ENCODE measurements at regions not wholly inside any gene's neighbourhood (a gene's known extent, or its start where the extent isn't known, plus 50 kb on each side); places are given as distances from the start of the nearest gene placed in this dataset.
A peak's percentile ranks its signal among the peaks of the same experiment; 100 is the strongest.

DNA sequence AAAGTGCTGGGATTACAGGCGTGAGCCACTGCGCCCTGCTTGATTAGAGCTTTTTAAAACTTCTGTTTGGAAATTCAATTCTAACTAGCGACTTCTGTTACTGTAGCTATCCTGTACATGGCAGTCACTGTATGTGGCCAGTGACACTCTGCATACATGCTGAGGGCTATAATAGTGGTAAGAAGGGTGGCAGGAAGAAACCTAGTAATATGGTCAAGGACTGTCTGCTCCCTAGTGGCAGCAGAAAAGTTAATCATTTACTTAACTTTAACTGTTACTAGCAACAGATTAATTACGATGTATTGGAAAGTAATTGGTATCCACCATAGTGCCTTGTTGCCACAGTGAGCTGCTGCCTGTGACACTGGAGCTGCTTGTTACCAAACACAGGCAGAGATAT is 149.0 kb downstream of the KITLG start:
- Histone ChIP-seq H3K4me3 (no peak overlapping the region), H3K36me3 (ENCODE audit: control insufficient read depth in 4 of 4, insufficient read depth in 4 of 4, low read length in 4 of 4) (no peaks in the 10 kb centered on the region), H3K9ac (ENCODE audit: insufficient read depth in 1 of 2, low read length in 2 of 2) (no peak overlapping the region), H3K9me3 (ENCODE audit: control insufficient read depth in 4 of 4, insufficient read depth in 3 of 4, low read length in 3 of 4) (no peaks in the 10 kb centered on the region), H3K4me1 (ENCODE audit: control insufficient read depth in 5 of 5, insufficient read depth in 5 of 5, low read length in 5 of 5) (peaks cover 0 to 19% (median 0%) of the 10 kb centered on the region in 5 donors), H3K27me3 (ENCODE audit: control insufficient read depth in 3 of 3, insufficient read depth in 3 of 3, low read length in 2 of 3) (no peaks in the 10 kb centered on the region), H3K27ac (ENCODE audit: low read depth in 1 of 2, low read length in 1 of 2) (peak overlapping the region in 1 of 2 donors; percentile 33)
- ATAC-seq (ENCODE audit: insufficient read depth, low FRiP score) (no peak), DNase-seq (no peak)
- WGBS, 2 donors: 96 to 97% methylated on average over 4 of the region's 4 CpGs
- TF ChIP-seq, protein P1, sequence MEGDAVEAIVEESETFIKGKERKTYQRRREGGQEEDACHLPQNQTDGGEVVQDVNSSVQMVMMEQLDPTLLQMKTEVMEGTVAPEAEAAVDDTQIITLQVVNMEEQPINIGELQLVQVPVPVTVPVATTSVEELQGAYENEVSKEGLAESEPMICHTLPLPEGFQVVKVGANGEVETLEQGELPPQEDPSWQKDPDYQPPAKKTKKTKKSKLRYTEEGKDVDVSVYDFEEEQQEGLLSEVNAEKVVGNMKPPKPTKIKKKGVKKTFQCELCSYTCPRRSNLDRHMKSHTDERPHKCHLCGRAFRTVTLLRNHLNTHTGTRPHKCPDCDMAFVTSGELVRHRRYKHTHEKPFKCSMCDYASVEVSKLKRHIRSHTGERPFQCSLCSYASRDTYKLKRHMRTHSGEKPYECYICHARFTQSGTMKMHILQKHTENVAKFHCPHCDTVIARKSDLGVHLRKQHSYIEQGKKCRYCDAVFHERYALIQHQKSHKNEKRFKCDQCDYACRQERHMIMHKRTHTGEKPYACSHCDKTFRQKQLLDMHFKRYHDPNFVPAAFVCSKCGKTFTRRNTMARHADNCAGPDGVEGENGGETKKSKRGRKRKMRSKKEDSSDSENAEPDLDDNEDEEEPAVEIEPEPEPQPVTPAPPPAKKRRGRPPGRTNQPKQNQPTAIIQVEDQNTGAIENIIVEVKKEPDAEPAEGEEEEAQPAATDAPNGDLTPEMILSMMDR (IDR thresholded peaks at IDR 0.05; ENCODE audit: control extremely low read depth, extremely low read depth): no peak

DNA sequence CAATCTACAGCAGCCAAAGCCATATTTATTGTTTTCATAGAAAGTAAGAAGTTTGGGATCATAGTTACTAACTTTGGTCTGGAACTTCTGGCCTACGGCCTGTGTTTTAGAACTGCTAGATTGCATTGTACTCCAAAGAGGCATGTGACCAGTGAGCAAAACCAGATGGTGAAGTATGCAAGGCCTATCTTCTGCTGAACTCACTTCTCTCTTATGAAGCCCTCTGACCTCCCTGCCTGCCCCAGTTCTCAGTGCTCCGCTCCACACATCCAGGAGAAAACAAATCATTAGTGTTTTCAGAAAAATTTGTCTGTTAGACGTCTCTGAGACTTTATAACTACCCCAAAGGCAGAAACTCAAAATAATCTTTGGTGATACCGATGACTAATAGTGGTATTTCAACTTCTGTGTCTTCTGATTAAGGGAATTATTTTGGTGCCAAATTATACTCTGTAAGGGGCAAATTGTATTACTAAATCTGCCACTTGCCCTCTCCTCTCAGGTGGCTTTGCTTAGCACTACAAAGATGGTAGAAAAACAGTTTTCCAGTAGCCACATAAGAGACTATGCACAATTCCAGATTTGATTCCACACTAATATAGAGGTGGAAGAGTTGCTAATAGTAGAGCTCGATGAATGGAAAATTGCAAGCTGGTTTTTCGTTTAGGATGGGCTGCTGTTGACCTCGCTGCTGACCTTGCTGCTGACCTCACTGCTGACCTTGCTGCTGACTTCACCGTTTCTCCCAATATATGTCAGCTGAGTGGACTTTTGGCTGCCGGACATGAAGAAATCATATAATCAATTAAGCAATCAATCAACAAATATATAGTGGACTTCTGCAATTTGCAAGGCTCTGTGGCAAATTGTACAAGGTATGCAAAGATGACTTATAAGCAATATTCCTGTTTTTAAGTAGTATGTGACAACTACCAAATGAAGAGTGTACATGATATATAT is 147.5 kb downstream of the KITLG start:
- Histone ChIP-seq H3K4me1 (ENCODE audit: control insufficient read depth in 5 of 5, insufficient read depth in 5 of 5, low read length in 5 of 5) (peaks cover 0 to 19% (median 1%) of the 10 kb centered on the region in 5 donors), H3K27ac (ENCODE audit: low read depth in 1 of 2, low read length in 1 of 2) (no peak overlapping the region), H3K27me3 (ENCODE audit: control insufficient read depth in 3 of 3, insufficient read depth in 3 of 3, low read length in 2 of 3) (no peaks in the 10 kb centered on the region), H3K36me3 (ENCODE audit: control insufficient read depth in 4 of 4, insufficient read depth in 4 of 4, low read length in 4 of 4) (no peaks in the 10 kb centered on the region), H3K9ac (ENCODE audit: insufficient read depth in 1 of 2, low read length in 2 of 2) (no peak overlapping the region), H3K9me3 (ENCODE audit: control insufficient read depth in 4 of 4, insufficient read depth in 3 of 4, low read length in 3 of 4) (peaks cover 0 to 4% (median 0%) of the 10 kb centered on the region in 4 donors), H3K4me3 (no peak overlapping the region)
- DNase-seq (peak; percentile 46 to 88 (median 71)), ATAC-seq (ENCODE audit: insufficient read depth, low FRiP score) (peak; percentile 42)
- TF ChIP-seq, protein P1 (IDR thresholded peaks at IDR 0.05; ENCODE audit: control extremely low read depth, extremely low read depth): no peak
- 75 to 77% methylated on average over 9 of the region's 9 CpGs for WGBS, 2 donors

DNA sequence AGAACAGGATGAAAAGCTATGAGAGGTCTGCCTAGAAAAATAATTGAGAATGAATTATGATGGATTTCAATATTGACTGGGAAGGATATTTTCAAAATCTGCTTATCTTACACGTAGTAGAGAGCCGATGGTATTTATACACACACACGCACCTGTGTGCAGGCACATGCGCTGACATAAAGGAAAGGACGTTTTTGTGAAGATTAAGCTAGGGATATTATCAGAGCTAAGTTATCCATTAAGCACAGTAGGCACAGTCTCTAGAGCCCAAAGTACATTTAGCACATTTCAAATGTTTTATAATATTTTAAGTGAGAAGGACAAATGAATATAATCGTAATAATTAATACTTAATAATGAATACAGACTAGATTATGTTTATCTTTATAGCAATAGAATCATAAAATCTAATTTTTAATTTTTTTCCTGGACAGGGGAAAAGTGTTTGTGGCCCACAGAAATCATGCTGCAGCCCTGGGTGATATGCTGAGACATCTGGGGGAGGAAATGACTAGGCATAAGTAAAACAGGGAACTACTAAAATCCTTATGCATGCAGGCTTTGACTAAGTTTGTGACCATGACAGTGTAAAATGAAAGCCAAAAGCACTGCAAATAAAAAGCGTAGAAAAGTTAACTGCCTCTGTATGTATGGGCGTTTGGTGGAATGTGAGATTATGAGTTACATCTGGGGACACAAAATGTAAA is 146.1 kb downstream of the KITLG start:
- Histone ChIP-seq H3K36me3 (ENCODE audit: control insufficient read depth in 4 of 4, insufficient read depth in 4 of 4, low read length in 4 of 4) (no peaks in the 10 kb centered on the region), H3K4me1 (ENCODE audit: control insufficient read depth in 5 of 5, insufficient read depth in 5 of 5, low read length in 5 of 5) (peaks cover 0 to 19% (median 1%) of the 10 kb centered on the region in 5 donors), H3K9ac (ENCODE audit: insufficient read depth in 1 of 2, low read length in 2 of 2) (no peak overlapping the region), H3K4me3 (no peak overlapping the region), H3K27ac (ENCODE audit: low read depth in 1 of 2, low read length in 1 of 2) (no peak overlapping the region), H3K27me3 (ENCODE audit: control insufficient read depth in 3 of 3, insufficient read depth in 3 of 3, low read length in 2 of 3) (no peaks in the 10 kb centered on the region), H3K9me3 (ENCODE audit: control insufficient read depth in 4 of 4, insufficient read depth in 3 of 4, low read length in 3 of 4) (peaks cover 0 to 4% (median 0%) of the 10 kb centered on the region in 4 donors)
- DNase-seq: no peak
- 34 to 59% methylated on average over 8 of the region's 8 CpGs for WGBS, 2 donors
- TF ChIP-seq, protein P1 (IDR thresholded peaks at IDR 0.05; ENCODE audit: control extremely low read depth, extremely low read depth): no peak
- no peak for ATAC-seq (ENCODE audit: insufficient read depth, low FRiP score)
